ENCODE measurements at regions not wholly inside any gene's neighbourhood (a gene's known extent, or its start where the extent isn't known, plus 50 kb on each side); places are given as distances from the start of the nearest gene placed in this dataset.

- no peak for TF ChIP-seq CTCF (IDR thresholded peaks at IDR 0.05)
- TF ChIP-seq EZH2 (IDR thresholded peaks at IDR 0.05): peak; percentile 81
Measured at GRCh38 chr7:114087653-114088469, 169.1 kb upstream of the PPP1R3A start.

Measured in neural progenitor cell (in vitro differentiated cells).